AG09309 (cell line): ENCODE measurements at regions not wholly inside any gene's neighbourhood (a gene's known extent, or its start where the extent isn't known, plus 50 kb on each side); places are given as distances from the start of the nearest gene placed in this dataset.

Experiments used
- DNase-seq: peaks from one replicate; pipeline ENCODE4 v3.0.0-alpha.2; 2010; ENCODE audit warnings: low read depth
- H3K4me3 ChIP-seq: 2 replicates; pipeline ENCODE4 v1.5.1; 2011; ENCODE audit warnings: mild to moderate bottlenecking, low read depth, low read length, moderate library complexity; ENCODE audit not compliant: control insufficient read depth
- CTCF ChIP-seq: IDR thresholded peaks from 2 replicates; pipeline ENCODE4 v1.5.1; 2011; ENCODE audit warnings: mild to moderate bottlenecking, low read depth, low read length, inconsistent platforms; ENCODE audit not compliant: insufficient read depth, control insufficient read depth; ENCODE audit errors: missing control alignments

GRCh38 chr18:75783566-75784281, 356.2 kb upstream of the SMIM21 start:
- no peak for DNase-seq

GRCh38 chr18:75782826-75783225, 355.3 kb upstream of the SMIM21 start:
- DNase-seq, result no peak
- no peak for TF ChIP-seq CTCF
- no peak overlapping the region for H3K4me3 ChIP-seq

More at GRCh38 chr18:75783566-75784281, 356.2 kb upstream of the SMIM21 start:
- TF ChIP-seq CTCF, result no peak
- no peak overlapping the region for H3K4me3 ChIP-seq

GRCh38 chr18:75782204-75782603, 354.7 kb upstream of the SMIM21 start:
- no peak for DNase-seq
- no peak for TF ChIP-seq CTCF
- H3K4me3 ChIP-seq, result no peak overlapping the region

- no peak for TF ChIP-seq CTCF
- no peak for DNase-seq
- no peak overlapping the region for H3K4me3 ChIP-seq
Measured at GRCh38 chr18:75779910-75780309, 352.4 kb upstream of the SMIM21 start.

GRCh38 chr18:75779450-75779849, 351.9 kb upstream of the SMIM21 start:
- no peak overlapping the region for H3K4me3 ChIP-seq
- DNase-seq, result no peak
- TF ChIP-seq CTCF, result no peak

- no peak for TF ChIP-seq CTCF
- H3K4me3 ChIP-seq, result no peak overlapping the region
- no peak for DNase-seq
Measured at GRCh38 chr18:75777630-75778029, 350.1 kb upstream of the SMIM21 start.

GRCh38 chr18:75775121-75775520, 347.6 kb upstream of the SMIM21 start:
- no peak for DNase-seq
- H3K4me3 ChIP-seq, result no peak overlapping the region
- no peak for TF ChIP-seq CTCF
